ENCODE measurements at regions not wholly inside any gene's neighbourhood (a gene's known extent, or its start where the extent isn't known, plus 50 kb on each side); places are given as distances from the start of the nearest gene placed in this dataset.

GRCh38 chr3:44098656-44099415 is 142.8 kb upstream of the TOPAZ1 start:
- no peak for DNase-seq

- no peak for DNase-seq
Measured at GRCh38 chr3:44099566-44100297, 142.0 kb upstream of the TOPAZ1 start.

GRCh38 chr3:44100298-44100695 is 141.4 kb upstream of the TOPAZ1 start:
- no peak for DNase-seq

- DNase-seq, result no peak
Measured at GRCh38 chr3:44104043-44104442, 137.6 kb upstream of the TOPAZ1 start.

GRCh38 chr3:44104668-44105321 is 136.9 kb upstream of the TOPAZ1 start:
- no peak for DNase-seq

- no peak for DNase-seq
Measured at GRCh38 chr3:44105571-44105970, 136.1 kb upstream of the TOPAZ1 start.

- peak; percentile 38 to 63 for DNase-seq
Measured at GRCh38 chr3:44106756-44107155, 134.9 kb upstream of the TOPAZ1 start.

- DNase-seq, result no peak
Measured at GRCh38 chr3:44108481-44108880, 133.2 kb upstream of the TOPAZ1 start.

- DNase-seq, result no peak
Measured at GRCh38 chr3:44109771-44110361, 131.8 kb upstream of the TOPAZ1 start.

- DNase-seq, result no peak
Measured at GRCh38 chr3:44110648-44111047, 131.0 kb upstream of the TOPAZ1 start.

- no peak for DNase-seq
Measured at GRCh38 chr3:44111482-44111881, 130.2 kb upstream of the TOPAZ1 start.

- peak in 1 of 2 donors; percentile 31 for DNase-seq
Measured at GRCh38 chr3:44114142-44114541, 127.5 kb upstream of the TOPAZ1 start.

GRCh38 chr3:44117239-44117638 is 124.4 kb upstream of the TOPAZ1 start:
- no peak for DNase-seq

GRCh38 chr3:44117736-44118135 is 124.0 kb upstream of the TOPAZ1 start:
- no peak for DNase-seq

- no peak for DNase-seq
Measured at GRCh38 chr3:44120721-44121582, 120.7 kb upstream of the TOPAZ1 start.

GRCh38 chr3:44125246-44125645 is 116.4 kb upstream of the TOPAZ1 start:
- no peak for DNase-seq

GRCh38 chr3:44125882-44126281 is 115.8 kb upstream of the TOPAZ1 start:
- no peak for DNase-seq

- DNase-seq, result peak in 1 of 2 donors; percentile 19
Measured at GRCh38 chr3:44128057-44128775, 113.5 kb upstream of the TOPAZ1 start.

GRCh38 chr3:44130249-44130648 is 111.4 kb upstream of the TOPAZ1 start:
- DNase-seq, result no peak

GRCh38 chr3:44132061-44132460 is 109.6 kb upstream of the TOPAZ1 start:
- no peak for DNase-seq

- DNase-seq, result no peak
Measured at GRCh38 chr3:44132593-44132992, 109.1 kb upstream of the TOPAZ1 start.

- DNase-seq, result no peak
Measured at GRCh38 chr3:44136421-44136820, 105.3 kb upstream of the TOPAZ1 start.

All from hippocampal formation (tissue), 2 donors.